RWPE2 (cell line): ENCODE measurements at regions not wholly inside any gene's neighbourhood (a gene's known extent, or its start where the extent isn't known, plus 50 kb on each side); places are given as distances from the start of the nearest gene placed in this dataset.
A peak's percentile ranks its signal among the peaks of the same experiment; 100 is the strongest.

Experiments used
- ATAC-seq: fragments of 200-7000 bp; cut with Tn5 transposase; 3 replicates; pipeline ENCODE4 v1.9.1; 2021; ENCODE audit warnings: low read depth
- DNase-seq: peaks from one replicate; pipeline ENCODE4 v3.0.0-alpha.2; 2020; ENCODE audit warnings: low spot score
- H3K27ac ChIP-seq: fragments of 450-650 bp; 2 replicates; pipeline ENCODE4 v1.5.1; 2017; ENCODE audit warnings: mild to moderate bottlenecking; ENCODE audit not compliant: poor library complexity, severe bottlenecking
- H3K27me3 ChIP-seq: fragments of 250-450 bp; sonication (Bioruptor Pico); 2 replicates; pipeline ENCODE4 v1.5.1; 2021; ENCODE audit warnings: mild to moderate bottlenecking, moderate library complexity; ENCODE audit not compliant: insufficient read depth, poor library complexity, severe bottlenecking
- H3K36me3 ChIP-seq: fragments of 250-450 bp; sonication (Bioruptor Pico); 2 replicates; pipeline ENCODE4 v1.5.1; 2020; ENCODE audit warnings: low read depth, mild to moderate bottlenecking, moderate library complexity
- H3K4me1 ChIP-seq: fragments of 250-450 bp; sonication (Bioruptor Pico); 2 replicates; pipeline ENCODE4 v1.5.1; 2021; ENCODE audit warnings: mild to moderate bottlenecking, moderate library complexity; ENCODE audit not compliant: insufficient read depth, poor library complexity, severe bottlenecking
- H3K4me3 ChIP-seq: fragments of 250-450 bp; sonication (Bioruptor Pico); 2 replicates; pipeline ENCODE4 v1.5.1; 2021; ENCODE audit warnings: mild to moderate bottlenecking, moderate library complexity; ENCODE audit not compliant: severe bottlenecking
- H3K9me3 ChIP-seq: fragments of 250-450 bp; sonication (Bioruptor Pico); 2 replicates; pipeline ENCODE4 v1.5.1; 2021; ENCODE audit warnings: mild to moderate bottlenecking, moderate library complexity; ENCODE audit not compliant: severe bottlenecking
- TF ChIP-seq, protein P1 (sequence below): fragments of 450-650 bp; IDR thresholded peaks from one replicate; pipeline ENCODE4 v1.5.1; 2017; ENCODE audit warnings: mild to moderate bottlenecking, moderate library complexity; ENCODE audit not compliant: poor library complexity, severe bottlenecking

DNA sequence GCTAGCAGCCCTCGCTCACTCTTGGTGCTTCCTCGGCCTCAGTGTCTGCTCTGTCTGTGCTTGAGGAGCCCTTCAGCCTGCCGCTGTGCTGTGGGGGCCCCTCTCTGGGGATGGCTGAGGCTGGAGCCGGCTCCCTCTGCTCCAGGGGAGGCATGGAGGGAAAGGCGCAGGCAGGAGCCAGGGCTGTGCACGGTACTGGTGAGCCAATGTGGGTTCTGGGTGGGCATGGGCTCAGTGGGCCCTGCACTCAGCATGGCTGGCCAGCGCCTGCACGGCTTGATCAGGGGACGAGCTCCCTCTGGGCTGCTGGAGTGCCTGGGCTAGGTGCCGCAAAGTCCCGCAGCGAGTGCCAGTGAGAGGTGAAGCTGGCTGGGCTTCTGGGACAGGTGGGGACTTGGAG is 260.0 kb downstream of the SI start:
- TF ChIP-seq, protein P1, sequence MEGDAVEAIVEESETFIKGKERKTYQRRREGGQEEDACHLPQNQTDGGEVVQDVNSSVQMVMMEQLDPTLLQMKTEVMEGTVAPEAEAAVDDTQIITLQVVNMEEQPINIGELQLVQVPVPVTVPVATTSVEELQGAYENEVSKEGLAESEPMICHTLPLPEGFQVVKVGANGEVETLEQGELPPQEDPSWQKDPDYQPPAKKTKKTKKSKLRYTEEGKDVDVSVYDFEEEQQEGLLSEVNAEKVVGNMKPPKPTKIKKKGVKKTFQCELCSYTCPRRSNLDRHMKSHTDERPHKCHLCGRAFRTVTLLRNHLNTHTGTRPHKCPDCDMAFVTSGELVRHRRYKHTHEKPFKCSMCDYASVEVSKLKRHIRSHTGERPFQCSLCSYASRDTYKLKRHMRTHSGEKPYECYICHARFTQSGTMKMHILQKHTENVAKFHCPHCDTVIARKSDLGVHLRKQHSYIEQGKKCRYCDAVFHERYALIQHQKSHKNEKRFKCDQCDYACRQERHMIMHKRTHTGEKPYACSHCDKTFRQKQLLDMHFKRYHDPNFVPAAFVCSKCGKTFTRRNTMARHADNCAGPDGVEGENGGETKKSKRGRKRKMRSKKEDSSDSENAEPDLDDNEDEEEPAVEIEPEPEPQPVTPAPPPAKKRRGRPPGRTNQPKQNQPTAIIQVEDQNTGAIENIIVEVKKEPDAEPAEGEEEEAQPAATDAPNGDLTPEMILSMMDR, result no peak
- DNase-seq, result no peak
- no peaks in the 10 kb centered on the region for H3K27me3 ChIP-seq

DNA sequence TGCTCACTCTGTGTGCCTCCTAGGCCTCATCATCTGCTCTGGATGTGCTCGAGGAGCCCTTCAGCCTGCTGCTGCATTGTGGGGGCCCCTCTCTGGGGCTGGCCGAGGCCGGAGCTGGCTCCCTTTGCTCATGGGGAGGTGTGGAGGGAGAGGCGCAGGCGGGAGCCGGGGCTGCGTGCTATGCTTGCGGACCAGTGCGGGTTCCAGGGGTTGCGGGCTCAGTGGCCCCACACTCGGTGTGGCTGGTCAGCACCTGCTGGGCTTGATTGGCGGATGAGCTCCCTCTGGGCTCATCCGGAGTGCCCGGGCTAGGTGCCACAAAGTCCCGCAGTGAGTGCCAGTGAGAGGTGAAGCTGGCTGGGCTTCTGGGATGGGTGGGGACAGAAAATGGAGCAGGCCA is 264.2 kb downstream of the SI start:
- ATAC-seq, result no peak
- H3K27ac ChIP-seq, result no peak overlapping the region
- H3K9me3 ChIP-seq, result no peaks in the 10 kb centered on the region
- H3K4me1 ChIP-seq, result no peaks in the 10 kb centered on the region
- DNase-seq, result no peak
- no peaks in the 10 kb centered on the region for H3K36me3 ChIP-seq
- TF ChIP-seq, protein P1, result no peak
- H3K4me3 ChIP-seq, result no peak overlapping the region
- H3K27me3 ChIP-seq, result no peaks in the 10 kb centered on the region

More for the DNA sequence above, 260.0 kb downstream of the SI start:
- no peaks in the 10 kb centered on the region for H3K36me3 ChIP-seq
- no peak for ATAC-seq
- H3K27ac ChIP-seq, result no peak overlapping the region
- no peaks in the 10 kb centered on the region for H3K9me3 ChIP-seq
- H3K4me1 ChIP-seq, result no peaks in the 10 kb centered on the region
- H3K4me3 ChIP-seq, result no peak overlapping the region

DNA sequence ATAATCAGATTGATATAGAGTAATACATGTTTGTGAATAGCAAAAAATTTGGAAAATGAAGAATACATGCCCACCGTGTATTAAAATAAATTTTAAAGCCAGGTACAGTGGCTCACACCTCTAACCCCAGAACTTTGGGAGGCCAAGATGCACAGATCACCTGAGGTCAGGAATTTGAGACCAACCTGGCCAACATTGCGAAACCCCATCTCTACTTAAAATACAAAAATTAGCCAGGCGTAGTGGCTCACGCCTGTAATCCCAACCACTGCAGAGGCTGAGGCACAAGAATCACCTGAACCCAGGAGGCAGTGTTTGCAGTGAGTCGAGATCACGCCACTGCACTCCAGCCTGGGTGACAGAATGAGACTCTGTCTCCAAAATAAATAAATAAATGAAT is 266.3 kb downstream of the SI start:
- TF ChIP-seq, protein P1, result no peak

DNA sequence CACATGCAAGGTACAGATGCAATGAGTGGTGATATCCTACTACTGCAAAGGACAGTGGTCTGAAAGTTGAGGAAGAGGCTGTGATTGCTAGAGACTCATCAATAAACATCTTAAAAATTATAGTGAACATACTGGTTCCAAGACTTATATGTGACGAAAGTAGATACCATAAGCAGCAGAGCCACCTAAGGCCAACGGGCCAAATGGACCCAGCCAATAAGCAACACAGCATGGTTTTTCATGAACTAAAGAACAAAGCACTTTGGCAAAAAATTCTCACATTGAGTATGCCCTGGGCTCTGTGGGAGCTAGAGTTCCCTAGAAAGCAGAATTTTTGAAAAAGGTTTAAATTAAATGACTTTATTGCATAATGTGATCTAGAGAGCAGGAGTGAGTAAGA is 272.1 kb downstream of the SI start:
- Histone ChIP-seq H3K4me3 (no peak overlapping the region), H3K27ac (no peak overlapping the region), H3K4me1 (no peaks in the 10 kb centered on the region), H3K36me3 (no peaks in the 10 kb centered on the region), H3K9me3 (no peaks in the 10 kb centered on the region), H3K27me3 (no peaks in the 10 kb centered on the region)
- DNase-seq (no peak), ATAC-seq (no peak)
- TF ChIP-seq, protein P1, result peak; percentile 31

More for the DNA sequence above, 266.3 kb downstream of the SI start:
- Histone ChIP-seq H3K36me3 (no peaks in the 10 kb centered on the region), H3K4me3 (no peak overlapping the region), H3K9me3 (no peaks in the 10 kb centered on the region), H3K27ac (no peak overlapping the region), H3K4me1 (no peaks in the 10 kb centered on the region), H3K27me3 (no peaks in the 10 kb centered on the region)
- DNase-seq (no peak), ATAC-seq (no peak)

DNA sequence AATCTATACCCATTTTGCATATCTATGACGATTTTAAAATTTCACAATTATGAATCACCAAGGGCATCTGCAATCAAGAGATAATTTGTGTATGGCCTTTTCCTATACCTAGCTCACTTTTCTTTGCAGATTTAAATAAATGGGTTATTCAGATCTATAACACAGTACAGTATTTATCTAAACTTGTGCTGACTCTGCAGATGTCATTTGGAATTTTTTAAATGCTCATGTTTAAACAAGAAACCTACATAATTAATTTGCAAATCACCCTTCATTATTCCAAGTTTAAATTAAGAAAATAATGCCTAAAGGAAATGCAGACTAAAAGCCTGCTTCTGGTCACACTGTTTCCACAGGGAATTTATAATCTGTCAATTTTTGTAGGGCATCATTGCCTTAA is 284.2 kb downstream of the SI start:
- ATAC-seq (no peak), DNase-seq (no peak)
- no peak overlapping the region for H3K27ac ChIP-seq
- no peaks in the 10 kb centered on the region for H3K4me1 ChIP-seq
- H3K9me3 ChIP-seq, result no peaks in the 10 kb centered on the region
- H3K36me3 ChIP-seq, result no peaks in the 10 kb centered on the region
- H3K4me3 ChIP-seq, result no peak overlapping the region
- H3K27me3 ChIP-seq, result no peaks in the 10 kb centered on the region
- TF ChIP-seq, protein P1, result no peak
